Body of pancreas (tissue), 4 donors: ENCODE measurements at regions not wholly inside any gene's neighbourhood (a gene's known extent, or its start where the extent isn't known, plus 50 kb on each side); places are given as distances from the start of the nearest gene placed in this dataset.

Experiments
- POLR2A ChIP-seq, 3 donors: fragments of 450-650 bp; IDR thresholded peaks; one replicate each; pipeline ENCODE4 v1.6.1; 2016; ENCODE audit warnings: antibody characterized with exemption in 3 of 3, mild to moderate bottlenecking in 2 of 3
- TF ChIP-seq, protein P1 (sequence below), 7 experiments: fragments of 450-650 bp in 4 of 7; fragments of 200-600 bp in 3 of 7; sonication (generic) in 3 of 7; IDR thresholded peaks; one replicate each; pipeline ENCODE4 v1.5.1; 2016 to 2019; ENCODE audit warnings: antibody characterized with exemption in 7 of 7

DNA sequence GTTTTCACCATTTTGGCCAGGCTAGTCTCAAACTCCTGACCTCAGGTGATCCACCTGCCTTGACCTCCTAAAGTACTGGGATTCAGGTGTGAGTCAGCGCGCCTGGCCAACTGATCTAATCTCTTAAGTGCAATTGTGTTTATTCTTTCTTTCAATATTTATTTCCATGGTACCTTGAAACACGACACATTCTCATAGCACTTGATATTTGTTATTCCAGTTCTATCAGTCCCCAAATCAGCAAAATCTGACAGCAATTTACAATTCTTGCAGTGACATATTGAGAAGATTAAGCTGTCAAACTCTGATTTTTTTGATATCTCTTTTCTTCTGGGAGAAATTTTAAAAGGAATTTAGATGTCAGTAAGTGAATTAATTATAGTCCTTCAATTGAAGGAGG, 218.1 kb upstream of the FAT4 start:
- TF ChIP-seq, protein P1, sequence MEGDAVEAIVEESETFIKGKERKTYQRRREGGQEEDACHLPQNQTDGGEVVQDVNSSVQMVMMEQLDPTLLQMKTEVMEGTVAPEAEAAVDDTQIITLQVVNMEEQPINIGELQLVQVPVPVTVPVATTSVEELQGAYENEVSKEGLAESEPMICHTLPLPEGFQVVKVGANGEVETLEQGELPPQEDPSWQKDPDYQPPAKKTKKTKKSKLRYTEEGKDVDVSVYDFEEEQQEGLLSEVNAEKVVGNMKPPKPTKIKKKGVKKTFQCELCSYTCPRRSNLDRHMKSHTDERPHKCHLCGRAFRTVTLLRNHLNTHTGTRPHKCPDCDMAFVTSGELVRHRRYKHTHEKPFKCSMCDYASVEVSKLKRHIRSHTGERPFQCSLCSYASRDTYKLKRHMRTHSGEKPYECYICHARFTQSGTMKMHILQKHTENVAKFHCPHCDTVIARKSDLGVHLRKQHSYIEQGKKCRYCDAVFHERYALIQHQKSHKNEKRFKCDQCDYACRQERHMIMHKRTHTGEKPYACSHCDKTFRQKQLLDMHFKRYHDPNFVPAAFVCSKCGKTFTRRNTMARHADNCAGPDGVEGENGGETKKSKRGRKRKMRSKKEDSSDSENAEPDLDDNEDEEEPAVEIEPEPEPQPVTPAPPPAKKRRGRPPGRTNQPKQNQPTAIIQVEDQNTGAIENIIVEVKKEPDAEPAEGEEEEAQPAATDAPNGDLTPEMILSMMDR (IDR thresholded peaks at IDR 0.05): no peak
- TF ChIP-seq POLR2A (IDR thresholded peaks at IDR 0.05): no peak
